AG09319 (cell line): ENCODE measurements at regions not wholly inside any gene's neighbourhood (a gene's known extent, or its start where the extent isn't known, plus 50 kb on each side); places are given as distances from the start of the nearest gene placed in this dataset.

Experiments
- DNase-seq: peaks from one replicate; pipeline ENCODE4 v3.0.0-alpha.2; 2010; ENCODE audit warnings: low read depth; ENCODE audit errors: extremely low read depth
- TF ChIP-seq, protein P1 (sequence below): IDR thresholded peaks from 2 replicates; pipeline ENCODE4 v1.5.1; 2011; ENCODE audit warnings: low read depth, mild to moderate bottlenecking, inconsistent platforms, low read length, moderate library complexity

GRCh38 chr3:135458541-135459322 is 506.8 kb upstream of the PPP2R3A start:
- DNase-seq, result no peak
- TF ChIP-seq, protein P1, sequence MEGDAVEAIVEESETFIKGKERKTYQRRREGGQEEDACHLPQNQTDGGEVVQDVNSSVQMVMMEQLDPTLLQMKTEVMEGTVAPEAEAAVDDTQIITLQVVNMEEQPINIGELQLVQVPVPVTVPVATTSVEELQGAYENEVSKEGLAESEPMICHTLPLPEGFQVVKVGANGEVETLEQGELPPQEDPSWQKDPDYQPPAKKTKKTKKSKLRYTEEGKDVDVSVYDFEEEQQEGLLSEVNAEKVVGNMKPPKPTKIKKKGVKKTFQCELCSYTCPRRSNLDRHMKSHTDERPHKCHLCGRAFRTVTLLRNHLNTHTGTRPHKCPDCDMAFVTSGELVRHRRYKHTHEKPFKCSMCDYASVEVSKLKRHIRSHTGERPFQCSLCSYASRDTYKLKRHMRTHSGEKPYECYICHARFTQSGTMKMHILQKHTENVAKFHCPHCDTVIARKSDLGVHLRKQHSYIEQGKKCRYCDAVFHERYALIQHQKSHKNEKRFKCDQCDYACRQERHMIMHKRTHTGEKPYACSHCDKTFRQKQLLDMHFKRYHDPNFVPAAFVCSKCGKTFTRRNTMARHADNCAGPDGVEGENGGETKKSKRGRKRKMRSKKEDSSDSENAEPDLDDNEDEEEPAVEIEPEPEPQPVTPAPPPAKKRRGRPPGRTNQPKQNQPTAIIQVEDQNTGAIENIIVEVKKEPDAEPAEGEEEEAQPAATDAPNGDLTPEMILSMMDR, result no peak

DNA sequence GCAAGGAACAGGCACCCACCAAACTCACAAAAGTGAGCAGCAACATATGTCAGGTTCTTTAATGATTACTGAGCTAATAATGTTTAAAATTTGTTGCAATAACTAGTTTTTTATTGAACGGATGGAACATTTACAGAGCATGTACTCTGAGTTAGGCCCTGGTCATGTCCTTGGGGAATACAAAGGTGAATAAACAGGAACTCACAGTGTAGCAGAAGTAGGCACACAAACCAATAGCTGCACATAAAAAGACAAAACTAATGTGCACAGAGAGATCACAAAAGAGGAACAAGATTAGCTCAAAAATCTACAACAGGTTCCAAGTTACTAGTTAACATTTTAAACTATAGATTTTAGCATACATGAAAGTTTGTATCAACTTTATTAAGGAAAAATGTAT is 505.3 kb upstream of the PPP2R3A start:
- DNase-seq, result no peak
- TF ChIP-seq, protein P1, result no peak

GRCh38 chr3:135471911-135472310 is 493.6 kb upstream of the PPP2R3A start:
- DNase-seq, result no peak
- TF ChIP-seq, protein P1, result no peak

GRCh38 chr3:135473449-135473848 is 492.1 kb upstream of the PPP2R3A start:
- TF ChIP-seq, protein P1, result no peak
- no peak for DNase-seq

GRCh38 chr3:135487261-135487660 is 478.3 kb upstream of the PPP2R3A start:
- TF ChIP-seq, protein P1, result no peak

GRCh38 chr3:135490219-135490915 is 475.2 kb upstream of the PPP2R3A start:
- no peak for DNase-seq
- TF ChIP-seq, protein P1, result no peak

More at GRCh38 chr3:135487261-135487660, 478.3 kb upstream of the PPP2R3A start:
- no peak for DNase-seq
